Prostate gland (tissue), 2 donors: ENCODE measurements at regions not wholly inside any gene's neighbourhood (a gene's known extent, or its start where the extent isn't known, plus 50 kb on each side); places are given as distances from the start of the nearest gene placed in this dataset.
"Not testable (repeated sequence)": the region's sequence is repeated elsewhere in the genome, so short reads cannot be mapped to it uniquely, and the experiment has no call there.

Source experiments
- CTCF ChIP-seq, 4 experiments: fragments of 200-600 bp in 2 of 4; fragments of 450-650 bp in 2 of 4; sonication (generic) in 2 of 4; IDR thresholded peaks; 1 replicate in 3 of 4; 2 replicates in 1 of 4; pipeline ENCODE4 v1.5.1; 2016 to 2019; ENCODE audit warnings: antibody characterized with exemption in 4 of 4, mild to moderate bottlenecking in 2 of 4, moderate library complexity in 2 of 4
- POLR2A ChIP-seq: fragments of 450-650 bp; IDR thresholded peaks from one replicate; pipeline ENCODE4 v1.6.1; 2016; ENCODE audit warnings: antibody characterized with exemption, mild to moderate bottlenecking

- TF ChIP-seq CTCF (IDR thresholded peaks at IDR 0.05); POLR2A: not testable (repeated sequence)
These were observed 119.1 kb upstream of the HSF2 start for GRCh38 chr6:122280105-122281021.
